Progenitor cell of endocrine pancreas (in vitro differentiated cells): ENCODE measurements at regions not wholly inside any gene's neighbourhood (a gene's known extent, or its start where the extent isn't known, plus 50 kb on each side); places are given as distances from the start of the nearest gene placed in this dataset.

Experiments
- DNase-seq: peaks from one replicate; pipeline ENCODE4 v3.0.0; 2021; ENCODE audit warnings: low spot score; ENCODE audit not compliant: unreplicated experiment
- H3K27ac Mint-ChIP-seq: 2 replicates; pipeline ENCODE4 v1.8.0; 2021; ENCODE audit warnings: mild to moderate bottlenecking, moderate library complexity, mixed read lengths
- H3K27me3 Mint-ChIP-seq: 2 replicates; pipeline ENCODE4 v1.8.0; 2021; ENCODE audit warnings: mixed read lengths
- H3K36me3 Mint-ChIP-seq: 2 replicates; pipeline ENCODE4 v1.8.0; 2022; ENCODE audit warnings: mixed read lengths; ENCODE audit not compliant: insufficient read depth
- H3K4me1 Mint-ChIP-seq: 2 replicates; pipeline ENCODE4 v1.8.0; 2021; ENCODE audit warnings: low read depth, mixed read lengths
- H3K4me3 Mint-ChIP-seq: 2 replicates; pipeline ENCODE4 v1.8.0; 2021; ENCODE audit warnings: low read depth, mild to moderate bottlenecking, moderate library complexity, mixed read lengths
- H3K9me3 Mint-ChIP-seq: 2 replicates; pipeline ENCODE4 v1.8.0; 2021; ENCODE audit warnings: low read depth, mixed read lengths
- TF ChIP-seq, protein P1 (sequence below): fragments of 200-600 bp; sonication (generic); IDR thresholded peaks from one replicate; pipeline ENCODE4 v1.5.0; 2021; ENCODE audit warnings: antibody characterized with exemption, mild to moderate bottlenecking; ENCODE audit not compliant: unreplicated experiment

DNA sequence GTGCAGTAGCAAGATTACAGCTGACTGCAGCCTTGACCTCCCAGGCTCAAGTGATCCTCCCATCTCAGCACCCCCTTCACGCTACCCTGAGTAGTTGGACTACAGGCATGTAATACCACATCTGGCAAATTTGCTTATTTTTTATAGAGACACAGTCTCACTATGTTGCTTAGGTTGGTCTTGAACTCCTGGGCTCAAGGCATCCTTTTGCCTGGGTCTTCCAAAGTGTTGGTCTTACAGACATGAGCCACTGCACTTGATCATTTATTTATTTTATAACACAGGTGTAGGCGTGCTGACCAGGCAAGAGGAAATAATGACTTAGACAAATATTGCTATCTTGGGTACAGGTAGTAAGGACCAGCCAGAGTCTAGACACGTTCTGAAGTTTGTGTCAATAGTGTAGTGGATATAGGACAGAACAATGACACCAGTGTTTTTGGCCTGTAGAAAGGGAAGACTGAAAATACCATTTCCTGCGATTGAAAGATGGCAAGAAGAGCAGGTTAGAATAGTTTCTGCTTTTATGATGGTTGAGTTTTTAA, 71.0 kb upstream of the THUMPD2 start:
- H3K4me3 Mint-ChIP-seq: no peak overlapping the region
- H3K27ac Mint-ChIP-seq: no peak overlapping the region
- H3K9me3 Mint-ChIP-seq: no peaks in the 10 kb centered on the region
- TF ChIP-seq, protein P1, sequence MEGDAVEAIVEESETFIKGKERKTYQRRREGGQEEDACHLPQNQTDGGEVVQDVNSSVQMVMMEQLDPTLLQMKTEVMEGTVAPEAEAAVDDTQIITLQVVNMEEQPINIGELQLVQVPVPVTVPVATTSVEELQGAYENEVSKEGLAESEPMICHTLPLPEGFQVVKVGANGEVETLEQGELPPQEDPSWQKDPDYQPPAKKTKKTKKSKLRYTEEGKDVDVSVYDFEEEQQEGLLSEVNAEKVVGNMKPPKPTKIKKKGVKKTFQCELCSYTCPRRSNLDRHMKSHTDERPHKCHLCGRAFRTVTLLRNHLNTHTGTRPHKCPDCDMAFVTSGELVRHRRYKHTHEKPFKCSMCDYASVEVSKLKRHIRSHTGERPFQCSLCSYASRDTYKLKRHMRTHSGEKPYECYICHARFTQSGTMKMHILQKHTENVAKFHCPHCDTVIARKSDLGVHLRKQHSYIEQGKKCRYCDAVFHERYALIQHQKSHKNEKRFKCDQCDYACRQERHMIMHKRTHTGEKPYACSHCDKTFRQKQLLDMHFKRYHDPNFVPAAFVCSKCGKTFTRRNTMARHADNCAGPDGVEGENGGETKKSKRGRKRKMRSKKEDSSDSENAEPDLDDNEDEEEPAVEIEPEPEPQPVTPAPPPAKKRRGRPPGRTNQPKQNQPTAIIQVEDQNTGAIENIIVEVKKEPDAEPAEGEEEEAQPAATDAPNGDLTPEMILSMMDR: no peak
- H3K27me3 Mint-ChIP-seq: peaks cover 36% of the 10 kb centered on the region
- no peaks in the 10 kb centered on the region for H3K36me3 Mint-ChIP-seq
- DNase-seq: no peak
- H3K4me1 Mint-ChIP-seq: peaks cover 12% of the 10 kb centered on the region

DNA sequence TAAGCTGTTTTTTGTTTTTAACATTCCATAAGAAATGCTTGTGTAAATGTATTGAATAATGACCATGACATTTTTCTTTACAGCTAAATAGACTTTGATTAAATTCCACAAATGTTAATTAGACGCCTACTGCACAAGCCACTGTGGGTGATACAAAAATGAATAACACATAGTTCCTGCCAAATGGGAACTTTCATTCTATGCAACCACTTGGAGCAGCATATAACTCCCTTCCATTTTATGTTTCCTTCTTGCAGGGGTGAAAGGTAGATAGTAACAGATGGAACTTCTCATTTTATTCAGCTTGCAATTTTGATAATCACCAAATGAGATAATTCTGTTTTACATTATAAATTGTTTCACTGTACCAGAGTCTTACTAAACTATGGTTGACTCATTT, 70.0 kb upstream of the THUMPD2 start:
- DNase-seq: no peak
- no peak overlapping the region for H3K4me3 Mint-ChIP-seq
- no peaks in the 10 kb centered on the region for H3K36me3 Mint-ChIP-seq
- H3K9me3 Mint-ChIP-seq: no peaks in the 10 kb centered on the region
- peaks cover 12% of the 10 kb centered on the region for H3K4me1 Mint-ChIP-seq
- TF ChIP-seq, protein P1: no peak
- H3K27ac Mint-ChIP-seq: no peak overlapping the region
- peaks cover 36% of the 10 kb centered on the region for H3K27me3 Mint-ChIP-seq

DNA sequence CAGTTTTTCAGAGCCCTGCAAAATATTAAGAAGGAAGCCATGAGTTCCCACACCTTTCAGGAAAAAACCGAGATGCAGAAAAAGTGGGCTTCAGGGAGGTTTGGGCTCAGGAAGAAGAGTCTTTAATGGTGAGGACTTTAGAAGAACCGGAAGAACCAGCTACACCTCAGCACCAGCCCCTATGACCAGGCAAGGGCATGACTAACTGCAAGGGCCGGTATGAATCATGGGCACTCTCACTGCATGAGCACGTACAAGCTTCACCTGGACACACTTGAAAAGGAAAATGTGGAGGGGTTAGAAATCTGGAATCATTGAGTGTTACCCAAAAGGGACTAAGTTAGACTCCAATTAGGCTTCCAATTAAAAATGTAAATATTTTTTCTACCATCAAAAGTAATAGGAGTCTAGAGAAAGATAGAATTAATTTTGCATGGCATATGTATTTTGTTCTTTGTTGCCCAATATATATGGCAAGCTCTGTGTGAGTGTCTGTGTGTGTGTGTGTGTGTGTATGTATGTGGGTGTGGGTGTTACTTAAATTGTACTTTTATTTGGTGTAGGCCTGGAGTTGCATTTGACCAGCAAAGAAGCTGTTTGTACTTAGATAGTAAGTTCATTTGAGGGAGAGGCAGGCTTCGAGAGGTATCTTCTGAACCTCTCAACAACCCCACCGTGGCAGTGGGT, 66.5 kb upstream of the THUMPD2 start:
- Mint-ChIP-seq H3K4me3 (no peak overlapping the region), H3K36me3 (no peaks in the 10 kb centered on the region), H3K27me3 (peaks cover 22% of the 10 kb centered on the region), H3K4me1 (peaks cover 5% of the 10 kb centered on the region), H3K27ac (no peak overlapping the region), H3K9me3 (no peaks in the 10 kb centered on the region)
- TF ChIP-seq, protein P1: no peak
- DNase-seq: no peak

DNA sequence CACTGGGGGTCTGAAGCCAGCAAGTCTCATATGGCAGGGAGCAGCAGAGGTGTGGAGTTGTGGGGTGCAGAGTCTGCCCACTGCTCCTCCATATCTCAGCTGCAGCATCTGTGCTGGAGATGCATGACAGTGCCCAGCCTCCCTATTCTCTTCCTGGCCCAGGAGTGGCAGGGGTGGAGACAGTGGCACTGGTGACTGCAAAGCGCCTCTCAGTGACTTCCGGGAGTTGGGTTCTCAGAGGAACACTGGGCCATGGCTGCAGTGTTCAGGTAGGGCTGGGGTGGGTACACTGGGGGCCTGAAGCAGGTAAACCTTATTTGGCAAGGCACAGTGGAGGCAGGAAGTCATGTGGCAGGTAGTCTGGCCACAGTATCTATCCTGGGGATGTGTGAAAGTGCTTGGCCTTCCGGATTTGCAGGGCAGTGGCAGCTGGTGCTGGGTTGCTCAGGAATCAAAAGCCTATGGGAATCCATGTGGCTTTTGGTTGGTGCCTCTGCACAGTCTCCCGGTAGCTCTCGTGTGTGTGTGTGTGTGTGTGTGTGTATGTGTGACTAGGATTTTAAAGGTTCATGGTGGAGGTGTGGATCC, 60.3 kb upstream of the THUMPD2 start:
- no peaks in the 10 kb centered on the region for H3K27me3 Mint-ChIP-seq
- no peak for DNase-seq
- H3K36me3 Mint-ChIP-seq: peaks cover 1% of the 10 kb centered on the region
- no peak overlapping the region for H3K27ac Mint-ChIP-seq
- no peaks in the 10 kb centered on the region for H3K4me1 Mint-ChIP-seq
- no peak overlapping the region for H3K4me3 Mint-ChIP-seq
- TF ChIP-seq, protein P1: no peak
- peaks cover 13% of the 10 kb centered on the region for H3K9me3 Mint-ChIP-seq

DNA sequence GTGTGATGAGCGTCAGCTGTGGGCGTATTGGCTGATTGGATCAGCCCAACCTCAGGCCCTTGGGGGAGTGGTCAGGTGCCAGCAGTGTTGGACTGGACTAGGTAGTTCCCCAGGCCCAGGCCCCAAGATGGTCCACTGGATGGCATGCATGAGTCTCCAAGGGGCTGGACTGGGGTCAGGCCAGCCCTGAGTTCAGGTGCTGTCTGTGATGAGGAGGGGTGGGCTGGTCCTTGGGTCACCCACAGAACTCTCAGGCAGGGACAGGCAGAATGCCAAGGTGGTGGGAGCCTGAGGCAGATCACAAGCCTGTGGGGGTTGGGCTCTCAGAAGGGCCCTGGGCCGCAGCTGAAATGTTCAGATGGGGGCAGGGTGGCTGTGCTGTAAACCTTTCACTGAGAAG, 59.5 kb upstream of the THUMPD2 start:
- Mint-ChIP-seq H3K27ac (no peak overlapping the region), H3K4me3 (no peak overlapping the region), H3K4me1 (no peaks in the 10 kb centered on the region), H3K9me3 (peaks cover 13% of the 10 kb centered on the region), H3K27me3 (no peaks in the 10 kb centered on the region), H3K36me3 (peaks cover 1% of the 10 kb centered on the region)
- TF ChIP-seq, protein P1: no peak
- DNase-seq: no peak
